Fibroblast of lung (primary cell): ENCODE measurements at regions not wholly inside any gene's neighbourhood (a gene's known extent, or its start where the extent isn't known, plus 50 kb on each side); places are given as distances from the start of the nearest gene placed in this dataset.

Experiments
- EZH2 ChIP-seq: IDR thresholded peaks from 2 replicates; pipeline ENCODE4 v1.5.1; 2012; ENCODE audit warnings: low read length, control low read depth, mild to moderate bottlenecking; ENCODE audit errors: missing control alignments
- TF ChIP-seq, protein P1 (sequence below), 2 donors: IDR thresholded peaks in 1 of 2; conservative IDR thresholded peaks in 1 of 2; 1 replicate in 1 of 2; 2 replicates in 1 of 2; pipeline ENCODE4 v1.5.1; 2011 to 2012; ENCODE audit warnings: low read length in 2 of 2, control low read depth in 1 of 2, inconsistent platforms in 1 of 2, low read depth in 1 of 2, mild to moderate bottlenecking in 1 of 2

DNA sequence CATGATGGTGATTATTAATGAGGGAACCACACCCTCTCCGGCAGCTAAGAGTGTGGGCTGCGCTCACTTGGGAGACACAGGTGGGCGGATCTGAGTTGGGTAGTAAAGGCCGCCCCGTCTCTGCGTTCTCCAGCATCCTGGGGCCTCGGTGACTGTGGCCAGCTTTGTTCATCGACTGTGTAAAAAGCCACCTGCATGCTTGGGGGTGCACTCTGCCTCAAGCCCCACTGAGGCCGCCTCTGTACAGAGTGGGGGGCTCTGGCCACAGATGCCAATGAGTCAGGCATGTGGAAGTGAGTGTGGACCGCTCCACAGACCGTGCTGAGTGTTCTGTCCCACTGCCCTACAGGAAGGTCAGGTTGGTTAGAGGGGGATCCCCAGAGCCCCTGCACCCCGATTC is 192.7 kb downstream of the SHANK2 start:
- TF ChIP-seq, protein P1, sequence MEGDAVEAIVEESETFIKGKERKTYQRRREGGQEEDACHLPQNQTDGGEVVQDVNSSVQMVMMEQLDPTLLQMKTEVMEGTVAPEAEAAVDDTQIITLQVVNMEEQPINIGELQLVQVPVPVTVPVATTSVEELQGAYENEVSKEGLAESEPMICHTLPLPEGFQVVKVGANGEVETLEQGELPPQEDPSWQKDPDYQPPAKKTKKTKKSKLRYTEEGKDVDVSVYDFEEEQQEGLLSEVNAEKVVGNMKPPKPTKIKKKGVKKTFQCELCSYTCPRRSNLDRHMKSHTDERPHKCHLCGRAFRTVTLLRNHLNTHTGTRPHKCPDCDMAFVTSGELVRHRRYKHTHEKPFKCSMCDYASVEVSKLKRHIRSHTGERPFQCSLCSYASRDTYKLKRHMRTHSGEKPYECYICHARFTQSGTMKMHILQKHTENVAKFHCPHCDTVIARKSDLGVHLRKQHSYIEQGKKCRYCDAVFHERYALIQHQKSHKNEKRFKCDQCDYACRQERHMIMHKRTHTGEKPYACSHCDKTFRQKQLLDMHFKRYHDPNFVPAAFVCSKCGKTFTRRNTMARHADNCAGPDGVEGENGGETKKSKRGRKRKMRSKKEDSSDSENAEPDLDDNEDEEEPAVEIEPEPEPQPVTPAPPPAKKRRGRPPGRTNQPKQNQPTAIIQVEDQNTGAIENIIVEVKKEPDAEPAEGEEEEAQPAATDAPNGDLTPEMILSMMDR (conservative IDR thresholded peaks at IDR 0.05 in 1 of 2, IDR thresholded peaks at IDR 0.05 in 1 of 2; ENCODE audit: low read depth in 1 of 2, low read length in 2 of 2) = no peak
- TF ChIP-seq EZH2 = no peak
